AG20443 (cell line): ENCODE measurements at regions not wholly inside any gene's neighbourhood (a gene's known extent, or its start where the extent isn't known, plus 50 kb on each side); places are given as distances from the start of the nearest gene placed in this dataset.
"Not testable (repeated sequence)": the region's sequence is repeated elsewhere in the genome, so short reads cannot be mapped to it uniquely, and the experiment has no call there.

Experiments used
- DNase-seq: peaks from one replicate; pipeline ENCODE4 v3.0.0; 2012; ENCODE audit warnings: low spot score, mixed read lengths

DNA sequence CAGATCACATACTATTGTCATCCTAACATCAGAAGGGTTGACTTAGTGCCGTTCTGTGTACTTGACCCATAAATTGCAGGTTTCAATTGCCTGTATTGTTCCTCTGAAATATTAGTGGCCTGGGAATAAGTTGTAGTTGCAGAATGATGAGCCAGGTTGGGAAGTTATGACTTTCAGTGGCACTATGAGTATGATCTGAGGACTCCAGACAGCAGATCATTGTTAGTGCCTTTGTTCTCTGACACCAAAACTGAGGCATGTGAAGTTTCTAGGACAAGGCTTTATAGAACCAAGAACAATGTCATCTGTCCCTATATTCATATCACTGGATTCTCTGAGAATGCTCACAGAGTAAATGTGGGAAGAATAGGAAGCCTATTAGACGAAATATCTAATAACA lies 403.7 kb downstream of the STK39 start:
- no peak for DNase-seq

DNA sequence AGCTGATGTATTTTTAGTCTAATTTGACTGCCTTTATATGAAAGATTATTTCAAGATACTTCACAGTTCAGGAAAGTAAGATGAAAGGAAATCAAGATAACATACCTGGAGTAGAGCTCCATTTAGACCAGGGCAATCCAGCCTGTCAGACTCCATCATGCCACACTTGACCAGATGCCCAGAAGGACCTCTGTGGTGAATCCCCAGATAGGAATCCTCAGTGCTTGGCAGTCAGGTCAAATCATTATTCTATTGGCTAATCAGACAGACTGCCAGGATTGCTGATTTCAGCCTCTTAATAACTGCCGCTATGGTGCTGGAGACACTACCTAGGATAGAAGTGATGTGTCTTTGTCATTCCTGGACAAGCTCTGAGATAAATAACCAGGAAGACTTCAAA lies 404.2 kb downstream of the STK39 start:
- no peak for DNase-seq

DNA sequence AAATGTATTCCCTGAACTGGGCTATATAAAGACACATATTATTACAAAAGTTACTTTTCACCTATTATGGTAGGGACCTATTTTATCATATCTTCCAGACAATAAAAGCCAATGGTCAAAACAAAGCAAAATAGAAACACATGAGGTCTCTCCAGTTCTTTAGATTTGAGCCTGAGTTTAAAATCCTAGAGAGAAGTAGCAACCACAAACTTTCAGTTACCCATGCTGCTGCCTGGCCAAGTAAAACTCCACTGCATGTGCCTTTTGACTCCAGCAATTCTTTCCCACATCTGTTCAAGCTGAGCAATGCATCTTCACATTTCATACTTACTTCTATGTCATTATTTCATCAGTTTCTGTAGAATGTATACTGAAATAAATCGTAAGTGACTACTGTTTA lies 405.3 kb downstream of the STK39 start:
- no peak for DNase-seq

DNA sequence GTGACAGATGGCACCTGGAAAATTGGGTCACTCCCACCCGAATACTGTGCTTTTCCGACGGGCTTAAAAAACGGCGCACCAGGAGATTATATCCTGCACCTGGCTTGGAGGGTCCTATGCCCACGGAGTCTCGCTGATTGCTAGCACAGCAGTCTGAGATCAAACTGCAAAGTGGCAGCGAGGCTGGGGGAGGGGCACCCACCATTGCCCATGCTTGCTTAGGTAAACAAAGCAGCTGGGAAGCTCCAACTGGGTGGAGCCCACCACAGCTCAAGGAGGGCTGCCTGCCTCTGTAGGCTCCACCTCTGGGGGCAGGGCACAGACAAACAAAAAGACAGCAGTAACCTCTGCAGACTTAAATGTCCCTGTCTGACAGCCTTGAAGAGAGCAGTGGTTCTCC lies 412.1 kb downstream of the STK39 start:
- DNase-seq, result not testable (repeated sequence)

DNA sequence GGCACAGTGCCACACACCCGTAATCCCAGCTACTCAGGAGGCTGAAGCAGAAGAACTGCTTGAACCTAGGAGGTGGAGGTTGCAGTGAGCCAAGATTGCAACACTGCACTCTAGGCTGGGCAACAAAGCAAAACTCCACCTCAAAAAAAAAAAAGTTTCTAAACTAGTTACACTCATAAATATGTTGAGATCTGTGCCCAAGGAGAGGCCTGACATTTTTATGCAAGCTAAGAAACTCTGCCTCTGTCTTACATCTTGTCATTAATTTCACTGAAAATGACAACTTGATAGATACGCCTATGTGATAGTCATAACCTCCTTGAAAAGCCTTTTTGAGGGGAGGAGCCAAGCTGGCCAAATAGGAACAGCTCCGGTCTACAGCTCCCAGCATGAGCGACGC lies 412.7 kb downstream of the STK39 start:
- no peak for DNase-seq

DNA sequence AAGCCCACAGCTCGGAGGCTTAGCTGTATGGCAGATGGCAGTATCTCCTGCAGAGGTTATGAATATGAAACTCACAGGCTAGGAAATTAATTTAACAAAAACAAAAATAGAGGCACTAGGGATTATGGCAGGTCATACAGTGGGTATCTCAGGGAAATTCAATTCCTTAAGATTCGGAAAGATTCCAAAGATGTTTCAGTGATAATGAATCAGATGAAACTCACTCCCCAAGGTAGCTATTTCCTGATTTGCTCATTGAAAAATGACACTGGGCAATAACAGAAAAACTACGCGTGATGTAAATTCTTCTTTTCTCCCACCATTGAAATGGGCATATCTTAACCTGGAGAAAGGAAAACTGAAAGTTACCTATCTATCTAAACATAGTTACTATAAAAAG lies 414.1 kb downstream of the STK39 start:
- no peak for DNase-seq

DNA sequence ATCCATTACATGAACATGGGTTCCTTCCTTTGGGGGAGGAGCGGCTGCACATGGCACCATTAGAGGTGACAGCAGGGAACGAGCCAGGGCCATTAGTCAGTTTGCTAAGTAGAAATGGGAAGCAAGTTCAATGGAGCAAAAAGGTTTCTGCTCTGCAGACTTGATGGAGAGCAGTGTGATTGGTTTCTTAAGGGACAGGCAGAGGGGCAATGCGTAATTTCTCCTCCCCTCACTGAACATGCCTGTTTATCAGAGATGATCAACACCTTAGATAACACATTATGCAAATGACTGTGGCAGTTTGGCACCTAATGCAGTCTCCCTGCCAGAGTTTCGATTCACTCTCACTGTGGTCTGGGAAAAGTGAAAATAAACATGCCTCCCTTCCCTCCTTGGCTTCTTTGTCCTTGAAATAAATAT lies 414.5 kb downstream of the STK39 start:
- no peak for DNase-seq

DNA sequence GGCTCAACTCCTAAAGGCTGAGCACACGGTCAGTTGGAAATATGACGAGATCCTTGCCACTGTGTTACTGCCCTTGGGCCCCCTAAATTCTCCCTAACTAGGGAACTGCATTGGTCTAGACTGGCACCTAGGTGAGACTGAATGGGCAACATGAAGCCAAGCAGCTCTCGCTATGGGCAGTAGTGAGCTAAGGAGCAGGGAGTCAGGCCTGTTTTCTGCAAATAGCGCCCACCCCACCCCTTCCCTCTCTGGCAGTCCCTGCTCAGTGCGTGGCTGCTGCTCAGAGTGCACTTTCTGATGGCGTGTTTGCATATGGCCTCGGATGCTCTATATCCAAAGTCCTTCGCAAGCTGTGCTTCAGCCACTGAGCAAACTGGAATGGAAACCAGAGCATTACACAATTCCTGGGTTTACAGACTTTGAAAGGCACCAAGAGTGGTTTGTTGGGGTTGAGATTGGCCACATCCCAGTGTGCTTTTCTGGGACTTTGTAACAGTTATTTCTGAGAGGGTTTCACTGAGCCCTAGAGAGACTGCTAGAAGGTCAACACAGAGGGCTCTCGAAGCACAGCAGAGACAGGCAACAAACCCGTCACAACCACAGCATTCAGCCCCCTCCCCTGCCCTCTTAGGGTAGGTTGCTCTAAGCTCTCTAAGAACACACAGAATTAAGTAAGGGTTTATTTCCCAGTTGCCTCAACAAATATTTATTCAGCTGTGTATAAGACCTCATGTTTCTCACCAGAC lies 419.9 kb downstream of the STK39 start:
- DNase-seq, result no peak

DNA sequence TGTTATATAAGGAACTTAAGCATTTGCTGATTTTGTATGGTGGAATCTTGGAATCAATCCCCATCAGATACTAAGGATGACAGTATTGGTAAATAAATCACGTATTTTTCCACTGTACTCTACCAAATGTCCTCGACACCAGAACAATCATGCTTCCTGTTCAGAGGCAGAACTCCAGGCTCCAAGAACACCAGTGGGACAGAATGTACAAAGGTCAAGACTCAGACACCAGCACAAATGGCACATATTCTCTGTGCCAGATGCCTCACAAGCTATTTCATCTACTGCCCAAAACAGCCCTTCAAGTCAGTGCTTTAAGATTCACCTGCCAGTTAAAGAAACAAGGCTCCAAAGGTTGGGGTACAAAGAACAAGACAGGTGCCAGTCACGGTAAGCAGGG lies 420.5 kb downstream of the STK39 start:
- DNase-seq, result no peak

DNA sequence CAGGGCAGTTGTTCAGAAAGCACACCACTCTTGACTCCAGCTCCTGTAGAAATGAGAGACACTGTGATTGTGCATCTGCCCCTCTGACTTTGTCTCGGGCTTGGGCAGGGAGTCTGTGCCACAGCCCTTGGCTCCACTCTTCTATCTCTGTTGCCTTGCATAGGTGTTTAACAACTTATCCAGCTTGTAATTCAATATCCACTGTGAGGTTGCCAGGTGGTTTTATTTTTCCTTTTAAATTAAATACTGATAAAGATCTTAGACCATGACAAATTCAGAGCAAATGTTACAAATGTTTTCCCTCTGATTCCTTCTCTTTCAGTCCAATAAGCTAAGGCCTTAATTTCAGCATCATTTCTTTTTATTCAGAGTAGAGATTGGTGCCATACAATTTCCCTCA lies 421.7 kb downstream of the STK39 start:
- DNase-seq, result no peak

DNA sequence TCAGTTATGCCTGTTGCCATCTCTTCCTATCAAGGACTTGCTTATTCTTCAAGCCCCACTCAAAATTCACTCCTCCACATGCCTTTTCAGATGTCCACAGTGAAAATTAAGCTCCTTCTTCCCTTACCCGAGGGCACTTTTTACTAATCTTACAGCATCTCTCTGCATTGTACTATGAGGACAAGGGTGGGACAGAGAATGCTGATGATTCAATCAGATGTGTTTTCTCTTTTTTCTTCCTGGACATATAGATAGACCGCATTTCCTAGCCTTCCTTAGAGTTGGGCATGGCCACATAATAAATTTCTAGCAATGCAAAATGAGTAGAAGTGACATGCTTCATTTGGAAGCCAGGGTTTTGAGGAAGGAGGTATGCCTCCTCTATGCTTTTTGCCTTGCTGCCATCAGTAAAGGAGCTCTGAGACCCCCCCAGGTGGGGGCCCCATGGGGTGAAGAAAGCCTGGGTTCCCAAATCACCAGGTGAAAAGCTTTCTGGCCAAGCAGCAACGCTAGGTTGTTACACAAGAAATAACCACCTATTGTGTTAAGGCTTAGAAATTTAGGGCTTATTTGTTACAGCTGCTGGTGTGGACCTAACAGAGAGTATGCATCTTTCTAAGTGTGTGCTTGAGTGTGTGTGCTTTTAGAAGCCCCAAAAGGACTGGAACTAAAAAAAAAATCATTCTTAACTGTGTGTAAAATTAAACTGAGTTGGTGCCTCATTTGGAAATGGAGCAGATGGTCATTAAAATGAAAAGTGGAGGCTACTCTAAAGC lies 424.5 kb downstream of the STK39 start:
- no peak for DNase-seq

DNA sequence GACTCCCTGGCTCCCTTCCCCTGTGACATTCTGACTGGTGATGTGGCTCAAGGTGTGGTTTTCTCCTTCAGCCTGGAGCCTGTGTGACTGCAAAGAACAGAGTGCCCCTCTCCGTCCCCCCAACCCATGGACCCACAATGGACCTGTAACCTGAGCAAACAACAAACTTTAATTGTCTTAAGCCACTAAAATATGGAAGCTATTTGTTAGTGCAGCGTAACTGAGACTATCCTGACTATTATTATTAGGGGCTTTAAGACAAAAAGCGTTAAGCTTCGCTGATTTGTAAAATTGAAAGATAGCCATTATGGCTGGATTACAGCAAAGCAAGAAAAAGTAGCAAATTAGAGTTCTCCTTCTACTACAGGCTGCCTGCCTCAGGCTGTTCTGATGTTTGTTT lies 426.9 kb downstream of the STK39 start:
- no peak for DNase-seq

DNA sequence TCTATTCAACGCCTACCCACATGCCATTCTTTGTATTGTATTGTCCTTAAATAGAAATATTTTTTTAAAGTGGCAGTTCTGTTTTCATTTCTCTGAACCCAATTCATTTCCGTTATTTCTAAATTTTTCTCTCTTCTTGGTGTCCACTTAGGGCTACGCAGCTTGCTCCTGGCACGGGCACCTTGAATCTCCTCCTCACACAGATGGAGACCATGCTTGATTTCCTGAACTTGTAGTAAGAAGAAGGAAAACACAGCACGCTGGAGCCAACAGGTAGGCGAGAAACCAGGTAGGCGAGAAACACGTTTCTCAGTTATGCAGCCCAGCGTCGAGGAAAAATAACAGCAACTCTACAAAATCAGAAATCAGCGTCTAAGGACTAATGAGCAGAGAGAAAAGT lies 428.9 kb downstream of the STK39 start:
- no peak for DNase-seq

DNA sequence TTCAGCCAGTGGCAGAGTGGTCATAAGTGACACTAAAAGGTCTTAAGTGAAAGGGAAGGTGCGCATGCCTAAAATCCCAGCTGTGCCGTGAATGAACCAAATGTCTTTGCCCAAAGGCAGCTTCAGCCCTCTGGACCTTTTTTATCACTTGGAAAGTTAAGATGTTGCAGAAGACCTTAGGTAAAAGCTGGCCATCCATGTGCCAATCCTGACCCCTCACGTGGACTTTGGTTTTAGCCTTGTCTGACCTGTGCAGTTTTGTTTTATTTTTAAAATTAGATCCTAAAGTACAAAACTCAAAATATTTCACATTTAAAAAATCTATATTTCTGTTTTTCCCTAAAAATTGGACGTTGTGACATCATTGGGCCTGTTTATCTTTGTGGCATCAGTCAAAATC lies 429.5 kb downstream of the STK39 start:
- DNase-seq, result no peak

DNA sequence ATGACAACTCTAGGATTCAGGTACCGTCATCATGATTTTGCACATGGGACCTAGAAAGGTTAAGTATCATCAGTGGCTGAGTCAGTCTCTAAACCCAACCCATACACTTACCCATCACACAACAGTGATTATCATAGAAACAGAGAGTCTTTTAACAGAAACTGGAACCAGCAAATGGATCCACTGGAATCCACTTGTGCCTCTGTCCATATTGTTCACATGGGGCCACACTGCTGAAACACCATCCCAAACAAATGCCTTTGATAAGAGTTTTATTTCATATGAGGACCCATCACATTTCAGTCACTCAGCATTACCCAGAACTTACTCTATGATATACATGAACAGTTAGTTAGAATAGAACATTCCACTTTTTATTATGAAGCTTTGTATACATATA lies 430.0 kb downstream of the STK39 start:
- no peak for DNase-seq

DNA sequence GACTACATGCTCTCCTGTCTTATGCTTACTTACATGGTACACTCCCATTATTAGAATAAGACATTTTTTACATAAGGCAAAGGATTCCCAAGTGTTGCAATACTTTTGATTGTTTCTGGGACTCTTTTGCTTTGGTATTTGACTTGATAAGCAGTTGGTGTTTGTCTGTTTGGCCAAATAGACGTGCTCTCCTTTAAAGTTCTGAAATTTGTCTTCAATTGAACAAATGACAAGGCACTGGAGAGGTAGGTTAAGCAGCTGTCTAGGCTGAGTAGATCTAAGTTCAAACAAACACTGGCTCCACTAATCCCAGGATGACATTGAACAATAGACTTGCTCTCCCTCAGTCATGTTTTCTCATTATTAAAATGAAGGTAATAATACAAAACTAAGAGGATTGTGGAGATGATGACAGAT lies 430.5 kb downstream of the STK39 start:
- no peak for DNase-seq

DNA sequence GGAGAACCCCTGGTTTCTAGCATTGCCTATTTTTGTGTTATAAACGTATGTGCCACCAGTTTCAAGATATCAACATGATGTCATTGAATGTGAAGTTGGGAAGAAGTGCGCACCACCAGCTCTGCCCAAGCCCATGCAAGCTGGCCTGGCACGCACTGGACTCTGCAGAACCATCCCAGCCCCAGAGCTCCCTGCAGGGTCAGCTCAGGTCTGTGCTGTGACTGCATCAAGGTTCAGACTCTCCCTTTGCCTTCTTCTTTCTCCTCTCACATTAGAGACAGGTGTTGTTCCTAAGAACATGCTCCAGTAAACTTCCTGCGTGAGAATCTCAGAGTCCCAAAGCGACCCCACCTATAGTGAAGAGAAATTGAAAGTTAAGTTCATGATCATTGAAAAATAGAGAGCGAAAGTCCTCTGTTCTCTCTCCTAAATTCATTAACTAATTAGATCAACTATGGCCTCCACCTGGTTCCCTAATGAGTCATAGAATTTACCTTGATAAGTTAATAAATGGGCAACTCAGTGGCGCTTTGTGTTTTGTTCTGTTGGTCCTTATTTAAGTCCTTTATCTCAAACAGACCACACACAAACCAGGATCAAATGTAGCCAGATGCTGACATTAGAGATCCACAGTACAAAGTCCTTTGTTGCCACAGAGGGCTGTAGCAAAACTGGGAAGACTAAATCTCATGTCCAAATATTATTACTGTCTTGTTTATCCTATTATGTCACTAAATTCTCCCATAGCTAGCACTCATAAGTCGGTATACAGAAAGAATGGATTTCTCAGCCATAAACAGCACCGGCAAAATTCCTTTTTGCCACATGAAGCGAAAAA lies 432.3 kb downstream of the STK39 start:
- no peak for DNase-seq

DNA sequence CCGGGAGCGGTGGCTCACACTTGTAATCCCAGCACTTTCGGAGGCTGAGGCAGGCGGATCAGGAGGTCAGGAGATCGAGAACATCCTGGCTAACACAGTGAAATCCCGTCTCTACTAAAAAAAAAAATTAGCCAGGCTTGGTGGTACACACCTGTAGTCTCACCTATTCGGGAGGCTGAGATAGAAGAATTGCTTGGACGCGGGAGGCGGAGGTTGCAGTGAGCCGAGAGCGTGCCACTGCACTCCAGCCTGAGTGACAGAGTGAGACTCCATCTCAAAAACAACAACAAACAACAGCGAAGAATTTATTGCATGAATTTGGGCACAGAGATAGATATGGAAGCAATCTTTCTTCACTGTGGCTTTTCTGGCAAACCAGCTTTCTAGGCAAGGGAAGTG lies 432.9 kb downstream of the STK39 start:
- DNase-seq, result not testable (repeated sequence)

DNA sequence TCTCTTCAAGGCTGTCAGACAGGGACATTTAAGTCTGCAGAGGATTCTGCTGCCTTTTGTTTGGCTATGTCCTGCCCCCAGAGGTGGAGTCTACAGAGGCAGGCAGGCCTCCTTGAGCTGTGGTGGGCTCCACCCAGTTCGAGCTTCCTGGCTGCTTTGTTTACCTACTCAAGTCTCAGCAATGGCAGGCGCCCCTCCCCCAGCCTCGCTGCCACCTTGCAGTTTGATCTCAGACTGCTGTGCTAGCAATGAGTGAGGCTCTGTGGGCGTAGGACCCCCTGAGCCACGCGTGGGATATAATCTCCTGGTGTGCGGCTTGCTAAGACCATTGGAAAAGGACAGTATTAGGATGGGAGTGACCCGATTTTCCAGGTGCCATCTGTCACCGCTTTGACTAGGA lies 437.6 kb downstream of the STK39 start:
- not testable (repeated sequence) for DNase-seq

DNA sequence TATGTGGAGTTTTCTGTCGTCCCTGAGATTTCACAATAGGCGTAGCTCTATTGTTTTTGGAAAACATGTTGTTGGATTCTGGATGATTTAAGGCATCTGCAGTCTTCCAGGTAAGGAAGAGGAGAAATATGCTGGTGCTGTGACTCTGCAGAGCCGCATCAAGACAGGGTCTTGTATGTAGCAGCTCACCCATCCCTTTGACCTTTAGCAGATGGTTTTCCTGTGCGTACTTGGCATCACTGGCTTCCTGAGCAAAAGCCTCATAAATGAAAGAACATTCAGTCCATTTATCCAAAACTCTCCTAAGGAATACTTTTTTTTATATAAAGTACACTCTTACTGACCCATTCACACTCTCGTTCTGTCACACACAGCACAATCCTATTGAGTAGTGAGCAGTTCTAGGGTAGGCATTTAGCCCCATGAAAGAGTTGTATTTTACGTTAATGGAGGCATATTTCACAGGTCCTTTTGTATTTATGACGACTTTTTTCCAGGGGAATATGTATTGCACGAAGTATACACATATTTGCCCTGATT lies 443.9 kb downstream of the STK39 start:
- DNase-seq, result no peak

DNA sequence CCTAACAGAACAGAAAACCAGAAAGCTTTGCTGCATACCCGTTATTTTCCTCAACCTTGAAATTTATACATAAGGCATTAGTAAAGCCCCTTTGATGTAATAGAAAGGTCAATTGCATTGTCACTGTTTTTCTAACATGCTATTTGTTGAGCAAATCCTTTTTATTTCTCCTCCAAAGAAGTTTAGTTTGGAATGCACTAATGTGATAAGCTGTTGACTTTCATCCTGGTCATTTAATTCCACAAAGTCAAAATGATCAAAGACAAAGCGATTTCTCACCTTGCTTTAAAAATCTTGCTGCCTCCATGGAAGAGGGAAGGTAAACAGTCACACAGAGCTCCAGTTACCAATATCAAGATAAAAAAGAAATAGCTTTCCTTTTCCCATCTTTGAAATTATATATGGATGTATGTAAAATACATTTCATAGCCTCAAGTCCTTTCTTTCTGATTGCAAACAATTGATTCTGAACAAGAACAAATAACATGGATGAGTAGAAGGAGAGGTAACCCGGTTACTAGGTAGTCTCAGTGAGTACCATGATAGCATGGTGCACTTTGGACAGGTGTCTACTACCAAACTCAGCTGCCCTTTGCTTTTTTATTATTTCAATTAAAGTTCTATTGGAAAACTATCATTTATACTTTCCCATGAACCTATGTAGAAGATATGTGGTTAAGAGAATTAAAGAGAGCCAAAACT lies 452.7 kb downstream of the STK39 start:
- DNase-seq, result no peak

DNA sequence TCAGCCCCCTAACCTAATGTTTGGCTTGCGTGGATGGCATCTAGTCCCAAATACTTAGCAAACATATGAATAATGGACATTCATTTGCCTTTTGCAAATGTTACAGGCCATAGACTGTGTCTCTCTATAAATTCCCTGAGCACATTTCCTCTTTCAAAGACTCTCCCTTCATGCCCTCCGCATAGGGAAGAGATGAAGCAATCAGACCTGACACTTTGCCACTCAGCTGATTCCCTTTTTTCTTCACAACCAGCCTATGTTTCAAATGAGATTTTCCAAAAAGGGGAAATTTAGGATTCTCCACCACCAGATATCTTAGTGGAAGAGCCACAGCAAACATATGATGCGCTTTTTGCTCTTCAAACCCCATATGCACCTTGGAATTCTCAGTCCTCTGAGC lies 453.7 kb downstream of the STK39 start:
- no peak for DNase-seq
